HEK293 (cell line): ENCODE measurements at regions not wholly inside any gene's neighbourhood (a gene's known extent, or its start where the extent isn't known, plus 50 kb on each side); places are given as distances from the start of the nearest gene placed in this dataset.

ENCODE experiments used
- CTCF ChIA-PET: fragments of 350-600 bp; formaldehyde crosslinking; extraction: SDS; loops from one replicate; lab custom pipeline; 2021; ENCODE audit warnings: antibody characterized with exemption; lab: Yijun Ruan, JAX
- POLR2A ChIA-PET: fragments of 300-600 bp; formaldehyde crosslinking; extraction: SDS; loops from one replicate; lab custom pipeline; 2020; ENCODE audit warnings: antibody characterized with exemption, inconsistent platforms; lab: Yijun Ruan, JAX
- H3K27ac ChIP-seq: fragments of 200-500 bp; sonication (Bioruptor generic); 2 replicates; pipeline ENCODE4 v1.5.1; 2014; ENCODE audit warnings: low read depth, low read length, control low read depth, inconsistent platforms; ENCODE audit errors: extremely low read depth
- H3K36me3 ChIP-seq, 2 experiments: fragments of 200-500 bp in 1 of 2; sonication (Bioruptor generic) in 1 of 2; 1 replicate in 1 of 2; 2 replicates in 1 of 2; pipeline ENCODE4 v1.5.1; 2014 to 2017; ENCODE audit warnings: inconsistent platforms in 2 of 2, low read length in 2 of 2; ENCODE audit not compliant: control insufficient read depth in 2 of 2, insufficient read depth in 1 of 2
- H3K4me1 ChIP-seq: fragments of 200-500 bp; sonication (Bioruptor generic); 2 replicates; pipeline ENCODE4 v1.5.1; 2014; ENCODE audit warnings: mild to moderate bottlenecking, low read length, inconsistent platforms; ENCODE audit not compliant: control insufficient read depth, insufficient read depth
- H3K4me3 ChIP-seq: 2 replicates; pipeline ENCODE4 v1.5.1; 2011; ENCODE audit warnings: low read depth, mild to moderate bottlenecking, control low read depth, low read length, moderate library complexity
- H3K9me3 ChIP-seq: fragments of 200-500 bp; sonication (Bioruptor generic); 2 replicates; pipeline ENCODE4 v1.5.1; 2014; ENCODE audit warnings: low read depth, low read length, inconsistent platforms; ENCODE audit not compliant: control insufficient read depth, insufficient read depth
- EGR2 ChIP-seq: fragments of 450-650 bp; formaldehyde crosslinking; IDR thresholded peaks from 2 replicates; pipeline ENCODE4 v1.5.1; 2016; ENCODE audit warnings: low read depth, missing biosample characterization, missing genetic modification characterization
- SP3 ChIP-seq: fragments of 450-650 bp; formaldehyde crosslinking; IDR thresholded peaks from 2 replicates; pipeline ENCODE4 v1.5.1; 2016; ENCODE audit warnings: missing biosample characterization, missing genetic modification characterization
- YY1 ChIP-seq: fragments of 450-650 bp; formaldehyde crosslinking; IDR thresholded peaks from 2 replicates; pipeline ENCODE4 v1.5.1; 2018; ENCODE audit warnings: missing biosample characterization, missing genetic modification characterization
- YY2 ChIP-seq: fragments of 450-650 bp; formaldehyde crosslinking; IDR thresholded peaks from 2 replicates; pipeline ENCODE4 v1.5.1; 2016; ENCODE audit warnings: missing biosample characterization, missing genetic modification characterization
- ZIC2 ChIP-seq: fragments of 450-650 bp; formaldehyde crosslinking; IDR thresholded peaks from 2 replicates; pipeline ENCODE4 v1.5.1; 2016; ENCODE audit warnings: missing biosample characterization, missing genetic modification characterization
- ZNF114 ChIP-seq: fragments of 450-650 bp; formaldehyde crosslinking; IDR thresholded peaks from 2 replicates; pipeline ENCODE4 v1.5.0; 2017; ENCODE audit warnings: missing biosample characterization, missing genetic modification characterization
- ZNF121 ChIP-seq: fragments of 450-650 bp; formaldehyde crosslinking; IDR thresholded peaks from 2 replicates; pipeline ENCODE4 v1.5.1; 2016; ENCODE audit warnings: missing biosample characterization, missing genetic modification characterization
- ZNF157 ChIP-seq: fragments of 450-650 bp; formaldehyde crosslinking; IDR thresholded peaks from 2 replicates; pipeline ENCODE4 v1.5.1; 2016; ENCODE audit warnings: missing biosample characterization, missing genetic modification characterization
- ZNF274 ChIP-seq, 2 experiments: fragments of 200-500 bp in 1 of 2; fragments of 450-650 bp in 1 of 2; sonication (Bioruptor generic) in 1 of 2; formaldehyde crosslinking in 1 of 2; IDR thresholded peaks; 2 replicates each; pipeline versions ENCODE4 v1.5.1 to v1.6.1; 2014 to 2016; ENCODE audit warnings: borderline replicate concordance in 1 of 2, inconsistent platforms in 1 of 2, low read length in 1 of 2, missing biosample characterization in 1 of 2, missing genetic modification characterization in 1 of 2
- ZNF324 ChIP-seq: fragments of 450-650 bp; formaldehyde crosslinking; IDR thresholded peaks from 2 replicates; pipeline ENCODE4 v1.5.1; 2016; ENCODE audit warnings: missing biosample characterization, missing genetic modification characterization
- ZNF530 ChIP-seq: fragments of 450-650 bp; formaldehyde crosslinking; IDR thresholded peaks from 2 replicates; pipeline ENCODE4 v1.5.1; 2016; ENCODE audit warnings: low read depth, missing biosample characterization, missing genetic modification characterization
- ZNF549 ChIP-seq: fragments of 450-650 bp; IDR thresholded peaks from 2 replicates; pipeline ENCODE4 v1.5.1; 2018; ENCODE audit warnings: missing biosample characterization, missing genetic modification characterization, mild to moderate bottlenecking, inconsistent platforms, moderate library complexity
- ZNF624 ChIP-seq: fragments of 450-650 bp; formaldehyde crosslinking; IDR thresholded peaks from 2 replicates; pipeline ENCODE4 v1.5.1; 2017; ENCODE audit warnings: missing biosample characterization, missing genetic modification characterization
- ZNF629 ChIP-seq: fragments of 450-650 bp; formaldehyde crosslinking; IDR thresholded peaks from 2 replicates; pipeline ENCODE4 v1.5.1; 2017; ENCODE audit warnings: missing biosample characterization, missing genetic modification characterization
- ZNF677 ChIP-seq: fragments of 450-650 bp; IDR thresholded peaks from 2 replicates; pipeline ENCODE4 v1.5.0; 2018; ENCODE audit warnings: missing biosample characterization, mild to moderate bottlenecking, missing genetic modification characterization, moderate library complexity
- ZNF843 ChIP-seq: fragments of 450-650 bp; formaldehyde crosslinking; IDR thresholded peaks from 2 replicates; pipeline ENCODE4 v1.5.1; 2016; ENCODE audit warnings: missing biosample characterization, missing genetic modification characterization
- TF ChIP-seq, protein P1 (sequence below): fragments of 450-650 bp; formaldehyde crosslinking; IDR thresholded peaks from 2 replicates; pipeline ENCODE4 v1.5.1; 2016; ENCODE audit warnings: missing biosample characterization, missing genetic modification characterization
- TF ChIP-seq, protein P2 (sequence below): fragments of 450-650 bp; formaldehyde crosslinking; IDR thresholded peaks from 2 replicates; pipeline ENCODE4 v1.5.1; 2017; ENCODE audit warnings: missing biosample characterization, mild to moderate bottlenecking, missing genetic modification characterization, moderate library complexity
- TF ChIP-seq, protein P3 (sequence below): fragments of 450-650 bp; formaldehyde crosslinking; IDR thresholded peaks from 2 replicates; pipeline ENCODE4 v1.5.1; 2017; ENCODE audit warnings: missing biosample characterization, missing genetic modification characterization
- TF ChIP-seq, protein P4 (sequence below): sonication (generic); formaldehyde crosslinking; IDR thresholded peaks from 2 replicates; pipeline ENCODE4 v1.8.1; 2022; ENCODE audit warnings: mild to moderate bottlenecking, moderate library complexity, missing genetic modification reagents
- TF ChIP-seq, protein P5 (sequence below): fragments of 450-650 bp; formaldehyde crosslinking; IDR thresholded peaks from 2 replicates; pipeline ENCODE4 v1.5.1; 2016; ENCODE audit warnings: missing biosample characterization, missing genetic modification characterization
- TF ChIP-seq, protein P6 (sequence below): fragments of 450-650 bp; formaldehyde crosslinking; IDR thresholded peaks from 2 replicates; pipeline ENCODE4 v1.5.1; 2016; ENCODE audit warnings: missing biosample characterization, missing genetic modification characterization
- TF ChIP-seq, protein P7 (sequence below): fragments of 450-650 bp; formaldehyde crosslinking; IDR thresholded peaks from 2 replicates; pipeline ENCODE4 v1.5.1; 2016; ENCODE audit warnings: missing biosample characterization, missing genetic modification characterization

DNA sequence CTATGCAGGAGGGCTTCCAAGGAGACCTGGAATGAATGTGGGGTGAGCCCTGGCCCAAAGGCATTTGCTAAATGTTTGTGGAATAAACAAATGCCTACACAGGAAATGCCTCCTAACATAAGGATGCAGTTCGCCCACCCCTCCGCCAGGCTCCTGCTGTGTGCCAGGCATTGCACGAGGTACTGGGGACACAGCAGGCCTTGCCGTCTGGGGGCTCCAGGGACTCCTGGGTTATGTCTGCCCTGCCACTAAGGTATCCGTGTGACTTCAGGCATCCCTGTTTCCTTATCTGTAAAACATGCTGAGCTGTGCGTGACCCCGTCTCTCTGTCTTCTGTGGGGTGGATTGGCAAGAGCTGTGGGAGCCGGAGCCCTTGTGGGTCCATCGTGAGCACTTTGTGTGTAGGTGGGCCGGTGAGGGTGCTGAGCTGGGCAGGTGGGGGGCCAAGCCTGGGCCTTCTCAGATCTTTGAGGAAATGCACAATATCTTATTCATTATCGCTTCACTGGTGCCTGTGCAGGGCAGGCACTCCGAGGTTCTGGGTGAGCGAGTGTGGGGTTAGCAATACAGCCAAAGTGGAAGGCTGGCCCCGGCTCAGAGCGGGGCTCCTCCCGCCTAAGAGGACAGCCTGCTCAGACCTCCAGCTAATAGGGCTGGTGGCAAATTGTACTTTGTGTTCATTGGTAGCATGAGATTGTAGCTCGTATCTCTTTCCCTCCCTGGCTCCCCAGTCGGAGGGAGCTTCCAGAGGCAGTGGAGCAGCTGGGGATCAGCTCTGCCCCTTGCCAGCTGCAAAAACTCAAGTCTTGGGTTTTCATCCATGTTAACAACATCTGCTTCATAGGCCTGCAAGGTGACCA lies 126.8 kb downstream of the GLI2 start:
- TF ChIP-seq EGR2 (tag by site-specific recombination) (no peak), YY1 (tag by site-specific recombination) (no peak), ZIC2 (tag by site-specific recombination) (peak; percentile 64)
- TF ChIP-seq, all 188 proteins: peak for 1
- ChIA-PET POLR2A (interaction anchor here (0.6 kb wide), 1 partner anchor 27 kb away, joined by 3 read pairs; no protein-coding TSS in a partner anchor), CTCF (no interaction called here)
- H3K27ac ChIP-seq = no peak overlapping the region
- no peaks in the 10 kb centered on the region for H3K36me3 ChIP-seq
- H3K4me3 ChIP-seq = no peak overlapping the region
- no peaks in the 10 kb centered on the region for H3K4me1 ChIP-seq
- no peaks in the 10 kb centered on the region for H3K9me3 ChIP-seq

DNA sequence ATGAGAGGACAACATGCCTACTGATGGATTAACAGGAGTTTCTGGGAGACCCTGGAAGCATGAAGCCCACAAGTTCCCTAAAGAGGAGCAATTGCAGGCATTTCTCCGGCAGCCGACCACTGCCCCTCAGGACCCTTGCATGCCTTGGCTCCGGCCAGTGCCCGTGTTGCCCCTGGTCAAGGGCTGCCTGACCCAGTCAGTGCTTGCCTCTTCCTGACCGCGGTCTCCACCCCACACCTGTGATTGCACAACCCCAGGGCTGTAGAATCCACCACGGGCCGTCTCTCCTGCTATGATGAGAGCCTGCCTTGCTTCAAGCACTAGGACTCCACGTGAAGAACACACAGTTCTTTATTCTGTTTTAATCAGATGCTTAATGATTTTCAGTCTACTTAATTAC lies 127.5 kb downstream of the GLI2 start:
- TF ChIP-seq SP3 (tag by site-specific recombination) = no peak
- no peak for TF ChIP-seq ZNF624 (tag by site-specific recombination)
- no peak for TF ChIP-seq ZNF324 (tag by site-specific recombination)
- TF ChIP-seq, protein P1, sequence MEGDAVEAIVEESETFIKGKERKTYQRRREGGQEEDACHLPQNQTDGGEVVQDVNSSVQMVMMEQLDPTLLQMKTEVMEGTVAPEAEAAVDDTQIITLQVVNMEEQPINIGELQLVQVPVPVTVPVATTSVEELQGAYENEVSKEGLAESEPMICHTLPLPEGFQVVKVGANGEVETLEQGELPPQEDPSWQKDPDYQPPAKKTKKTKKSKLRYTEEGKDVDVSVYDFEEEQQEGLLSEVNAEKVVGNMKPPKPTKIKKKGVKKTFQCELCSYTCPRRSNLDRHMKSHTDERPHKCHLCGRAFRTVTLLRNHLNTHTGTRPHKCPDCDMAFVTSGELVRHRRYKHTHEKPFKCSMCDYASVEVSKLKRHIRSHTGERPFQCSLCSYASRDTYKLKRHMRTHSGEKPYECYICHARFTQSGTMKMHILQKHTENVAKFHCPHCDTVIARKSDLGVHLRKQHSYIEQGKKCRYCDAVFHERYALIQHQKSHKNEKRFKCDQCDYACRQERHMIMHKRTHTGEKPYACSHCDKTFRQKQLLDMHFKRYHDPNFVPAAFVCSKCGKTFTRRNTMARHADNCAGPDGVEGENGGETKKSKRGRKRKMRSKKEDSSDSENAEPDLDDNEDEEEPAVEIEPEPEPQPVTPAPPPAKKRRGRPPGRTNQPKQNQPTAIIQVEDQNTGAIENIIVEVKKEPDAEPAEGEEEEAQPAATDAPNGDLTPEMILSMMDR (tag by site-specific recombination) = no peak
- no peak for TF ChIP-seq YY2 (tag by site-specific recombination)
- TF ChIP-seq, protein P2, sequence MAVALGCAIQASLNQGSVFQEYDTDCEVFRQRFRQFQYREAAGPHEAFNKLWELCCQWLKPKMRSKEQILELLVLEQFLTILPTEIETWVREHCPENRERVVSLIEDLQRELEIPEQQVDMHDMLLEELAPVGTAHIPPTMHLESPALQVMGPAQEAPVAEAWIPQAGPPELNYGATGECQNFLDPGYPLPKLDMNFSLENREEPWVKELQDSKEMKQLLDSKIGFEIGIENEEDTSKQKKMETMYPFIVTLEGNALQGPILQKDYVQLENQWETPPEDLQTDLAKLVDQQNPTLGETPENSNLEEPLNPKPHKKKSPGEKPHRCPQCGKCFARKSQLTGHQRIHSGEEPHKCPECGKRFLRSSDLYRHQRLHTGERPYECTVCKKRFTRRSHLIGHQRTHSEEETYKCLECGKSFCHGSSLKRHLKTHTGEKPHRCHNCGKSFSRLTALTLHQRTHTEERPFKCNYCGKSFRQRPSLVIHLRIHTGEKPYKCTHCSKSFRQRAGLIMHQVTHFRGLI (tag by site-specific recombination) = no peak
- no peak for TF ChIP-seq ZNF530
- TF ChIP-seq, protein P3, sequence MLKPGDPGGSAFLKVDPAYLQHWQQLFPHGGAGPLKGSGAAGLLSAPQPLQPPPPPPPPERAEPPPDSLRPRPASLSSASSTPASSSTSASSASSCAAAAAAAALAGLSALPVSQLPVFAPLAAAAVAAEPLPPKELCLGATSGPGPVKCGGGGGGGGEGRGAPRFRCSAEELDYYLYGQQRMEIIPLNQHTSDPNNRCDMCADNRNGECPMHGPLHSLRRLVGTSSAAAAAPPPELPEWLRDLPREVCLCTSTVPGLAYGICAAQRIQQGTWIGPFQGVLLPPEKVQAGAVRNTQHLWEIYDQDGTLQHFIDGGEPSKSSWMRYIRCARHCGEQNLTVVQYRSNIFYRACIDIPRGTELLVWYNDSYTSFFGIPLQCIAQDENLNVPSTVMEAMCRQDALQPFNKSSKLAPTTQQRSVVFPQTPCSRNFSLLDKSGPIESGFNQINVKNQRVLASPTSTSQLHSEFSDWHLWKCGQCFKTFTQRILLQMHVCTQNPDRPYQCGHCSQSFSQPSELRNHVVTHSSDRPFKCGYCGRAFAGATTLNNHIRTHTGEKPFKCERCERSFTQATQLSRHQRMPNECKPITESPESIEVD (tag by site-specific recombination) = no peak
- TF ChIP-seq ZNF274 (IDR thresholded peaks at IDR 0.05; ENCODE audit: low read length) = no peak
- TF ChIP-seq ZNF274 (tag by site-specific recombination; IDR thresholded peaks at IDR 0.05; ENCODE audit: borderline replicate concordance) = no peak
- TF ChIP-seq, protein P4, sequence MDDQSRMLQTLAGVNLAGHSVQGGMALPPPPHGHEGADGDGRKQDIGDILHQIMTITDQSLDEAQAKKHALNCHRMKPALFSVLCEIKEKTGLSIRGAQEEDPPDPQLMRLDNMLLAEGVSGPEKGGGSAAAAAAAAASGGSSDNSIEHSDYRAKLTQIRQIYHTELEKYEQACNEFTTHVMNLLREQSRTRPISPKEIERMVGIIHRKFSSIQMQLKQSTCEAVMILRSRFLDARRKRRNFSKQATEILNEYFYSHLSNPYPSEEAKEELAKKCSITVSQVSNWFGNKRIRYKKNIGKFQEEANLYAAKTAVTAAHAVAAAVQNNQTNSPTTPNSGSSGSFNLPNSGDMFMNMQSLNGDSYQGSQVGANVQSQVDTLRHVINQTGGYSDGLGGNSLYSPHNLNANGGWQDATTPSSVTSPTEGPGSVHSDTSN (CRISPR knock-in tag) = no peak
- TF ChIP-seq ZNF121 (tag by site-specific recombination) = no peak
- TF ChIP-seq ZNF549 (tag by site-specific recombination) = no peak
- TF ChIP-seq ZNF157 = no peak
- no peak for TF ChIP-seq ZNF843
- TF ChIP-seq, protein P5, sequence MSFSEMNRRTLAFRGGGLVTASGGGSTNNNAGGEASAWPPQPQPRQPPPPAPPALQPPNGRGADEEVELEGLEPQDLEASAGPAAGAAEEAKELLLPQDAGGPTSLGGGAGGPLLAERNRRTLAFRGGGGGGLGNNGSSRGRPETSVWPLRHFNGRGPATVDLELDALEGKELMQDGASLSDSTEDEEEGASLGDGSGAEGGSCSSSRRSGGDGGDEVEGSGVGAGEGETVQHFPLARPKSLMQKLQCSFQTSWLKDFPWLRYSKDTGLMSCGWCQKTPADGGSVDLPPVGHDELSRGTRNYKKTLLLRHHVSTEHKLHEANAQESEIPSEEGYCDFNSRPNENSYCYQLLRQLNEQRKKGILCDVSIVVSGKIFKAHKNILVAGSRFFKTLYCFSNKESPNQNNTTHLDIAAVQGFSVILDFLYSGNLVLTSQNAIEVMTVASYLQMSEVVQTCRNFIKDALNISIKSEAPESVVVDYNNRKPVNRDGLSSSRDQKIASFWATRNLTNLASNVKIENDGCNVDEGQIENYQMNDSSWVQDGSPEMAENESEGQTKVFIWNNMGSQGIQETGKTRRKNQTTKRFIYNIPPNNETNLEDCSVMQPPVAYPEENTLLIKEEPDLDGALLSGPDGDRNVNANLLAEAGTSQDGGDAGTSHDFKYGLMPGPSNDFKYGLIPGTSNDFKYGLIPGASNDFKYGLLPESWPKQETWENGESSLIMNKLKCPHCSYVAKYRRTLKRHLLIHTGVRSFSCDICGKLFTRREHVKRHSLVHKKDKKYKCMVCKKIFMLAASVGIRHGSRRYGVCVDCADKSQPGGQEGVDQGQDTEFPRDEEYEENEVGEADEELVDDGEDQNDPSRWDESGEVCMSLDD (tag by site-specific recombination) = no peak
- TF ChIP-seq, protein P6, sequence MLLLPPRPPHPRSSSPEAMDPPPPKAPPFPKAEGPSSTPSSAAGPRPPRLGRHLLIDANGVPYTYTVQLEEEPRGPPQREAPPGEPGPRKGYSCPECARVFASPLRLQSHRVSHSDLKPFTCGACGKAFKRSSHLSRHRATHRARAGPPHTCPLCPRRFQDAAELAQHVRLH = no peak
- TF ChIP-seq ZNF677 (tag by site-specific recombination) = no peak
- no peak for TF ChIP-seq ZNF114 (tag by site-specific recombination)
- TF ChIP-seq, protein P7, sequence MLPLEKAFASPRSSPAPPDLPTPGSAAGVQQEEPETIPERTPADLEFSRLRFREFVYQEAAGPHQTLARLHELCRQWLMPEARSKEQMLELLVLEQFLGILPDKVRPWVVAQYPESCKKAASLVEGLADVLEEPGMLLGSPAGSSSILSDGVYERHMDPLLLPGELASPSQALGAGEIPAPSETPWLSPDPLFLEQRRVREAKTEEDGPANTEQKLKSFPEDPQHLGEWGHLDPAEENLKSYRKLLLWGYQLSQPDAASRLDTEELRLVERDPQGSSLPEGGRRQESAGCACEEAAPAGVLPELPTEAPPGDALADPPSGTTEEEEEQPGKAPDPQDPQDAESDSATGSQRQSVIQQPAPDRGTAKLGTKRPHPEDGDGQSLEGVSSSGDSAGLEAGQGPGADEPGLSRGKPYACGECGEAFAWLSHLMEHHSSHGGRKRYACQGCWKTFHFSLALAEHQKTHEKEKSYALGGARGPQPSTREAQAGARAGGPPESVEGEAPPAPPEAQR = no peak
- TF ChIP-seq ZNF629 (tag by site-specific recombination) = no peak
- TF ChIP-seq, all 188 proteins: peak for 0
- ChIA-PET POLR2A (no interaction called here), CTCF (no interaction called here)
- Histone ChIP-seq H3K4me1 (no peaks in the 10 kb centered on the region), H3K9me3 (no peaks in the 10 kb centered on the region), H3K4me3 (no peak overlapping the region), H3K36me3 (no peaks in the 10 kb centered on the region), H3K27ac (no peak overlapping the region)
